Lower leg skin (tissue), 3 donors: ENCODE measurements at regions not wholly inside any gene's neighbourhood (a gene's known extent, or its start where the extent isn't known, plus 50 kb on each side); places are given as distances from the start of the nearest gene placed in this dataset.

ENCODE experiments used
- CTCF ChIP-seq, 3 donors: fragments of 450-650 bp; IDR thresholded peaks; one replicate each; pipeline ENCODE4 v1.5.1; 2016; ENCODE audit warnings: antibody characterized with exemption in 3 of 3, mild to moderate bottlenecking in 3 of 3, moderate library complexity in 2 of 3
- POLR2A ChIP-seq, 2 donors: fragments of 450-650 bp; IDR thresholded peaks; one replicate each; pipeline ENCODE4 v1.6.1; 2016 to 2017; ENCODE audit warnings: antibody characterized with exemption in 2 of 2, mild to moderate bottlenecking in 1 of 2, moderate library complexity in 1 of 2

GRCh38 chr2:145257931-145258330, 738.0 kb upstream of the ZEB2 start:
- TF ChIP-seq CTCF (IDR thresholded peaks at IDR 0.05): no peak
- TF ChIP-seq POLR2A (IDR thresholded peaks at IDR 0.05): no peak
